ENCODE measurements at regions not wholly inside any gene's neighbourhood (a gene's known extent, or its start where the extent isn't known, plus 50 kb on each side); places are given as distances from the start of the nearest gene placed in this dataset.

DNA sequence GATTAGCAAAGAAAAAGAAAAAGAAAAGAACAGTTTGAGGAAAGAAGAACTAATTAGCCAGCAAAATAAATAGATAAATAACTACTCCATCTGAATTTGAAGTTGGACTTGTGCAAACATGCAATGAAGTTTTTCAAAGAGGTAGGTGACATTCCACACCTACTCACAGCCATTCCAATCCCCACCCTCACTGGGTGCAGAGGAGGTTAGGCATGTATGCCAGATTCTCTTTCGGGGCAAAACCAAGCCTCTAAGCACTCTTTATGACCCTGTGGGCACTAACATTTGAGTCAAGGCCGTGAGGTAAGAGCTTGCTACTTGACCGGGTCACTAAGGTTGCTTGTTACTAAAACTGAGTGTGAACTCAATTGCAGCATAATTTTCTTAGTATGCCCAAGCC is 108.4 kb upstream of the SEMA3A start:
- Histone ChIP-seq H3K9me3 (ENCODE audit: low read length) (no peaks in the 10 kb centered on the region), H3K9me2 (replicated peaks; ENCODE audit: low read length) (no peaks in the 10 kb centered on the region), H3K4me3 (ENCODE audit: low read length) (no peak overlapping the region), H3F3A (ENCODE audit: low read length, unreplicated experiment) (no peaks in the 10 kb centered on the region), H4K20me1 (ENCODE audit: low read length) (no peaks in the 10 kb centered on the region), H3K9ac (ENCODE audit: low read length) (no peak overlapping the region), H3K4me2 (ENCODE audit: low read length) (no peak overlapping the region), H3K79me2 (ENCODE audit: low read length) (no peaks in the 10 kb centered on the region), H3K27ac (ENCODE audit: low read length) (no peak overlapping the region), H3K27me3 (ENCODE audit: low read length) (no peaks in the 10 kb centered on the region), H2AFZ (ENCODE audit: low read length) (no peak overlapping the region), H3K36me3 (ENCODE audit: low read depth, low read length) (no peaks in the 10 kb centered on the region), H3K4me1 (ENCODE audit: insufficient read depth, low read length) (no peaks in the 10 kb centered on the region)
- ChIA-PET CTCF (no interaction called here), POLR2A (ENCODE audit: unreplicated experiment) (no interaction called here)
- no TSS peak for BruUV-seq (replicated peaks)
- intact Hi-C loops (cut with micrococcal nuclease): no loop called here
- peak; percentile 12 for DNase-seq
- no peak for TF ChIP-seq EZH2 (IDR thresholded peaks at IDR 0.05; ENCODE audit: low read length, unreplicated experiment)
- no peak for TF ChIP-seq EZH2phosphoT487 (IDR thresholded peaks at IDR 0.05; ENCODE audit: borderline replicate concordance, low read length)
- TF ChIP-seq CTCF (conservative IDR thresholded peaks at IDR 0.05; ENCODE audit: low read depth, low read length): no peak
- no peak for ATAC-seq

DNA sequence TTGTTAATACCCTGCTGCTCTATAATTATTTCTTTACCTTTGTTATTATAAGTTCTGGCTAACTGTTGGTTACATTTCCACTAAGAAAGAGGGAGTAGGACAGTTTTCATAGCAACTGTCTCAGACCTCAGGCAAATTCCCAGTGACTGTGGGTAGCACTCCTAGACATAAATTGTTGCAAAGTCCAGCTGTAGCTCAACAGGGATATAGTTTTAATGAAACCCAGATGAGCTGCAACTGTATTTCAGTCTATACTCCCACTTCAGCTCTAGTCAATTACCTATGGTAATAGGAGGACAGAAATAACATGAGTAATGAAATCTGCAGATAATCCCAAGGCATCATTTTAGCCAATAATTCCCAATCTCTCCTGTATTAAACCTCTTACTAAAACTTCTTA is 103.0 kb upstream of the SEMA3A start:
- CTCF ChIA-PET: no interaction called here
- DNase-seq (no peak), ATAC-seq (no peak)
- no peak overlapping the region for H3K4me2 ChIP-seq (ENCODE audit: low read length)
- no peaks in the 10 kb centered on the region for H3K9me2 ChIP-seq (replicated peaks; ENCODE audit: low read length)
- no peaks in the 10 kb centered on the region for H3K79me2 ChIP-seq (ENCODE audit: low read length)
- intact Hi-C loops (cut with micrococcal nuclease): no loop called here
- no peaks in the 10 kb centered on the region for H3K4me1 ChIP-seq (ENCODE audit: insufficient read depth, low read length)
- H2AFZ ChIP-seq (ENCODE audit: low read length): no peak overlapping the region
- no TSS peak for BruUV-seq (replicated peaks)
- no peaks in the 10 kb centered on the region for H4K20me1 ChIP-seq (ENCODE audit: low read length)
- TF ChIP-seq CTCF (conservative IDR thresholded peaks at IDR 0.05; ENCODE audit: low read depth, low read length): no peak
- TF ChIP-seq EZH2 (IDR thresholded peaks at IDR 0.05; ENCODE audit: low read length, unreplicated experiment): no peak
- TF ChIP-seq EZH2phosphoT487 (IDR thresholded peaks at IDR 0.05; ENCODE audit: borderline replicate concordance, low read length): no peak
- no peak overlapping the region for H3K4me3 ChIP-seq (ENCODE audit: low read length)
- POLR2A ChIA-PET (ENCODE audit: unreplicated experiment): no interaction called here
- no peaks in the 10 kb centered on the region for H3K9me3 ChIP-seq (ENCODE audit: low read length)
- no peaks in the 10 kb centered on the region for H3K36me3 ChIP-seq (ENCODE audit: low read depth, low read length)
- H3K27me3 ChIP-seq (ENCODE audit: low read length): no peaks in the 10 kb centered on the region
- H3F3A ChIP-seq (ENCODE audit: low read length, unreplicated experiment): no peaks in the 10 kb centered on the region
- no peak overlapping the region for H3K27ac ChIP-seq (ENCODE audit: low read length)
- H3K9ac ChIP-seq (ENCODE audit: low read length): no peak overlapping the region

DNA sequence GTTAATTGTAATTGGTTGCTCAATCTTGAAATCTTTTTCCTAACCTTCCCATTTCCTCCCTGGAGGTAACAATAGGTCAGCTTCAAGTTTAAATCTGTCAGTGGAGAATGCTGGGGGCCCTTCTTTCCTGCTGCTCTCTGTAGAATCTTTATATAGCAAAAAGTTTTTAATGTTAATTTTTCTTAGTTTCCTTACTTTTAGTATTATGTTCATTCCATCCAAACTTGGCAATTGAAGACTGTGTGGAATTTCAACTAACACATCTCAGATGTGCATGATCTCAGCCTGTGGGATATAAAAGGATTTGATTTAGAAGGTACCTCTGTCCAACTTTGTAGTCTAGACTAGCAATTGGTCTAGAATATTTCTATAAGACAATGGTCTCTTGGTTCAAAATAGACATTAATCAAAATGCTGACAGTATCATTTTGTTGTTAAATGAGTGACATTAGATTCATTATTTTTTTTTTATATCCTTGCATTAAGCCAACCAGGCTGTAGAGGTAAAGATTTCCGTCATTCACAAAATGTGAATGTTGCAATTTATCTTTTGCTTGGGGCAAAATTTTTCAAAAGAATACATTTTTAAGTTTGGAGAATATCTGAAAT is 100.4 kb upstream of the SEMA3A start:
- no peaks in the 10 kb centered on the region for H3F3A ChIP-seq (ENCODE audit: low read length, unreplicated experiment)
- no peak overlapping the region for H3K27ac ChIP-seq (ENCODE audit: low read length)
- H3K4me1 ChIP-seq (ENCODE audit: insufficient read depth, low read length): no peaks in the 10 kb centered on the region
- no peak overlapping the region for H3K4me2 ChIP-seq (ENCODE audit: low read length)
- DNase-seq (no peak), ATAC-seq (no peak)
- intact Hi-C loops (cut with micrococcal nuclease): no loop called here
- H3K36me3 ChIP-seq (ENCODE audit: low read depth, low read length): no peaks in the 10 kb centered on the region
- no peaks in the 10 kb centered on the region for H3K79me2 ChIP-seq (ENCODE audit: low read length)
- POLR2A ChIA-PET (ENCODE audit: unreplicated experiment): no interaction called here
- H4K20me1 ChIP-seq (ENCODE audit: low read length): no peaks in the 10 kb centered on the region
- H3K4me3 ChIP-seq (ENCODE audit: low read length): no peak overlapping the region
- H3K27me3 ChIP-seq (ENCODE audit: low read length): no peaks in the 10 kb centered on the region
- no TSS peak for BruUV-seq (replicated peaks)
- CTCF ChIA-PET: no interaction called here
- no peak overlapping the region for H2AFZ ChIP-seq (ENCODE audit: low read length)
- H3K9ac ChIP-seq (ENCODE audit: low read length): no peak overlapping the region
- TF ChIP-seq EZH2phosphoT487 (IDR thresholded peaks at IDR 0.05; ENCODE audit: borderline replicate concordance, low read length) (no peak), CTCF (conservative IDR thresholded peaks at IDR 0.05; ENCODE audit: low read depth, low read length) (no peak), EZH2 (IDR thresholded peaks at IDR 0.05; ENCODE audit: low read length, unreplicated experiment) (no peak)
- no peaks in the 10 kb centered on the region for H3K9me2 ChIP-seq (replicated peaks; ENCODE audit: low read length)
- no peaks in the 10 kb centered on the region for H3K9me3 ChIP-seq (ENCODE audit: low read length)

All from PC-3 (cell line).